ENCODE measurements at regions not wholly inside any gene's neighbourhood (a gene's known extent, or its start where the extent isn't known, plus 50 kb on each side); places are given as distances from the start of the nearest gene placed in this dataset.

DNA sequence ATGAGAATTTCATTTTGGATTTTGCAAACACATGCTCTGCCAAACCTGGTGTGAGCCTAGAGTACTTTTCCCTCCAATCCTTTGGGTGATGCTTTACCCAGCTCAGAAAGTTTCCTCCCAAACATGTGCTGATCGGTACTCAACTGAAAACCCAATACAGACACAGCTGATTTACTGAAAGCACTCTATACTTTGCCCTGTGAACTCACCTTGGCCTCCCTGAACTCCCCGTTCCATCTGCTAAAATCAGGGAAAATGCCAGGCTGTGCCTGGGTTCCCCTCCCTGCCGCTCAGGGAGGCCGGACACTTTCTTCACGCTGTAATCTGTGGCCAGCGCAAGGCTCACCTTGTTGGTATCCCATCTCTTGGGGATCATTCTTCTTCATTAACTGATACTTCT, 391.2 kb downstream of the CBLN2 start:
- no peak for TF ChIP-seq MYC (IDR thresholded peaks at IDR 0.05; ENCODE audit: low read depth, low read length)
- TF ChIP-seq, protein P1, sequence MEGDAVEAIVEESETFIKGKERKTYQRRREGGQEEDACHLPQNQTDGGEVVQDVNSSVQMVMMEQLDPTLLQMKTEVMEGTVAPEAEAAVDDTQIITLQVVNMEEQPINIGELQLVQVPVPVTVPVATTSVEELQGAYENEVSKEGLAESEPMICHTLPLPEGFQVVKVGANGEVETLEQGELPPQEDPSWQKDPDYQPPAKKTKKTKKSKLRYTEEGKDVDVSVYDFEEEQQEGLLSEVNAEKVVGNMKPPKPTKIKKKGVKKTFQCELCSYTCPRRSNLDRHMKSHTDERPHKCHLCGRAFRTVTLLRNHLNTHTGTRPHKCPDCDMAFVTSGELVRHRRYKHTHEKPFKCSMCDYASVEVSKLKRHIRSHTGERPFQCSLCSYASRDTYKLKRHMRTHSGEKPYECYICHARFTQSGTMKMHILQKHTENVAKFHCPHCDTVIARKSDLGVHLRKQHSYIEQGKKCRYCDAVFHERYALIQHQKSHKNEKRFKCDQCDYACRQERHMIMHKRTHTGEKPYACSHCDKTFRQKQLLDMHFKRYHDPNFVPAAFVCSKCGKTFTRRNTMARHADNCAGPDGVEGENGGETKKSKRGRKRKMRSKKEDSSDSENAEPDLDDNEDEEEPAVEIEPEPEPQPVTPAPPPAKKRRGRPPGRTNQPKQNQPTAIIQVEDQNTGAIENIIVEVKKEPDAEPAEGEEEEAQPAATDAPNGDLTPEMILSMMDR (IDR thresholded peaks at IDR 0.05; ENCODE audit: low read depth, low read length), result no peak
- no peak for TF ChIP-seq POLR2A (IDR thresholded peaks at IDR 0.05; ENCODE audit: extremely low read depth, insufficient read length)
- TF ChIP-seq, protein P2, sequence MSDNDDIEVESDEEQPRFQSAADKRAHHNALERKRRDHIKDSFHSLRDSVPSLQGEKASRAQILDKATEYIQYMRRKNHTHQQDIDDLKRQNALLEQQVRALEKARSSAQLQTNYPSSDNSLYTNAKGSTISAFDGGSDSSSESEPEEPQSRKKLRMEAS (IDR thresholded peaks at IDR 0.05; ENCODE audit: low read depth, low read length), result no peak
- no peak for DNase-seq (ENCODE audit: low read depth)
- no peak overlapping the region for H3K4me3 ChIP-seq (ENCODE audit: low read depth, low read length)

DNA sequence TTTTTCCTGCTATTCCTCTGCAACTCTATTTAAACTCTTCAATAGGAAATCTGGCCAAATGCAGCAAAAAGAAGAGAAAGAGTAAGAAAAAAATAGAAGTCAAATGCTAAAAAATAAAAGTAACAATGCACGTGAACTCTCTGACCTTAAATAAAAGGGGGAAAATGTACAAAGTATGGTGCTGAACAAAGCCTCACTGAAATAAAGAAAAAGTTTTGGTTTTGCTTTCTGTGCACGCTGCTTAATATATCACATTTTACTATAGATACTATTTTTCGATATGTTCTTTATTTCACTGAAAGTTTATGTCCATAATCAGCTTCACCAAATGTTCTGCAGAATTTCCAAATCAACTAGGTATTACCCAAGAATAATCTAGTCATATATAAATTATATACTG, 396.3 kb downstream of the CBLN2 start:
- no peak for DNase-seq (ENCODE audit: low read depth)
- TF ChIP-seq MYC (IDR thresholded peaks at IDR 0.05; ENCODE audit: low read depth, low read length) (no peak), POLR2A (IDR thresholded peaks at IDR 0.05; ENCODE audit: extremely low read depth, insufficient read length) (no peak)
- TF ChIP-seq, protein P1 (IDR thresholded peaks at IDR 0.05; ENCODE audit: low read depth, low read length), result no peak
- TF ChIP-seq, protein P2 (IDR thresholded peaks at IDR 0.05; ENCODE audit: low read depth, low read length), result no peak
- H3K4me3 ChIP-seq (ENCODE audit: low read depth, low read length), result no peak overlapping the region

DNA sequence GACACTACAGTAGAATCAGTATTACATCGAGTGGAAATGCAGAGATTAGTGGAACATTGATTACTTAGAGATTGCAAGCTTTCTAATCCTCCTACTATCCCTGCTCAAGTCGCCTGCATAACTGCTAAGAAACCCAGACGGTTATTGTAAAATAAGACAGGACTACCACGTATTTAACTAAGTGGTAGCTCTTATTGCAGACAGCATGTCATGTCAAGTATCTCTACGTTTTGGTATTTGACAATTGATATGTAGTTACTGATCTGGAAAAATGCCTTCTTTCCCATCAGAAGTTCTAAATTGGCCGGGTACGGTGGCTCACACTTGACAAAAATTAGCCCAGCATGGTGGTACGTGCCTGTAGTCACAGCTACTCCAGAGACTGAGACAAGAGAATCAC, 404.1 kb downstream of the CBLN2 start:
- no peak overlapping the region for H3K4me3 ChIP-seq (ENCODE audit: low read depth, low read length)
- DNase-seq (ENCODE audit: low read depth), result no peak
- TF ChIP-seq, protein P2 (IDR thresholded peaks at IDR 0.05; ENCODE audit: low read depth, low read length), result no peak
- TF ChIP-seq, protein P1 (IDR thresholded peaks at IDR 0.05; ENCODE audit: low read depth, low read length), result no peak
- TF ChIP-seq MYC (IDR thresholded peaks at IDR 0.05; ENCODE audit: low read depth, low read length), result no peak
- TF ChIP-seq POLR2A (IDR thresholded peaks at IDR 0.05; ENCODE audit: extremely low read depth, insufficient read length), result no peak

DNA sequence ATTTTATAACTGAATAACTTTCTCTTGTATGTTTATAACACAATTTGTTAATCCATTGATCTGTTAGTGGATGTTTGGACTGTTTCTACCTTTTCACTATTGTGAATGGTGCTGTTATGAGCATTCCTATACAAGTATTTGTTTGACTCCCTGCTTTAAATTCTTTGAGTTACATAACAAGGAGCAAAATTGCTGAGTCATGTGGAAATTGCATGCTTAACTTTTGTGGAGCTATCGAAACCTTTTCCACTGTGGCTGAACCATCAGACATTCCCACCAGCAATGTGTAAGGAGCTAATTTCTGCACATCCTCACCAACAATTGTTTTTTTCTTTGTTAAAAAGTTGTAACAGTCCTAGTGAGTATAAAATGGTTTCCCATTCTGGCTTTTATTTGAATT, 415.5 kb downstream of the CBLN2 start:
- DNase-seq (ENCODE audit: low read depth), result peak; percentile 8
- TF ChIP-seq, protein P2 (IDR thresholded peaks at IDR 0.05; ENCODE audit: low read depth, low read length), result no peak
- TF ChIP-seq, protein P1 (IDR thresholded peaks at IDR 0.05; ENCODE audit: low read depth, low read length), result no peak
- TF ChIP-seq MYC (IDR thresholded peaks at IDR 0.05; ENCODE audit: low read depth, low read length) (no peak), POLR2A (IDR thresholded peaks at IDR 0.05; ENCODE audit: extremely low read depth, insufficient read length) (no peak)
- no peak overlapping the region for H3K4me3 ChIP-seq (ENCODE audit: low read depth, low read length)

DNA sequence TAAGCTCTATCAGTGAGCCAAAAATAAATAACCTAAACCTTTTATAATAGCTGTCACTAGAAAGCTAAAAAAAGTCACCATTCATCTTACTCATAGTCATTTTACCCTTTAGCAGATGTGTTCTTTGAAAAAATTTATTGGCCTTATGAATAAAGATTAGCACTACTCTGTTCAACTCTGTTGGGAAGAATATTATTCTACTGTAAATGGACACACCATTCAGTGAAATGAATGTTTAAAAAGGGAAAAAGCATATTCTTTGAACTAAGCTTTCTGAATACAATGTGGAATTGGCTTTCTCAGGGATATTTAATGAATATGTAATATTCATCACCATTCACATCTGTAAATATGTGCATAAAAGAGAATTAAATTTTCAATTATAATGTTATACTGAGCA, 422.0 kb downstream of the CBLN2 start:
- no peak for DNase-seq (ENCODE audit: low read depth)
- TF ChIP-seq, protein P2 (IDR thresholded peaks at IDR 0.05; ENCODE audit: low read depth, low read length), result no peak
- TF ChIP-seq MYC (IDR thresholded peaks at IDR 0.05; ENCODE audit: low read depth, low read length) (no peak), POLR2A (IDR thresholded peaks at IDR 0.05; ENCODE audit: extremely low read depth, insufficient read length) (no peak)
- TF ChIP-seq, protein P1 (IDR thresholded peaks at IDR 0.05; ENCODE audit: low read depth, low read length), result no peak

DNA sequence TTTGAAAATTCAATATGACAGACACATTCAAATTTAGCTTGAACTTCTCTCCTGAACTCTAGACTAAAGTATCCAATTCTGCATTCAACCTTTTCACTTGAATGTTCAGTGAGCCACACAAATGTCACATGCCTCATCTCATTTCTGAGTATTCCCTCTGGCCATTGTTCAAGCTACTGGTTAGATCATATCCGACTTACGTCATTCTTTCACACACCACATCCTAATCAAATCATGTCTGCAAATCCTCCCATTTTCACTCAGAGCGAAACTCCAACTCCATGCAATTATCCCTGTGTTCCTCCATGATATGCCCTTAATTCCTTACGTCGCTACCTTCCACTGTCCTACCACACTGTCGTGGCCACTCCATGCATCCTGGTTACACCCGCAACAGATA, 425.1 kb downstream of the CBLN2 start:
- no peak for DNase-seq (ENCODE audit: low read depth)
- no peak overlapping the region for H3K4me3 ChIP-seq (ENCODE audit: low read depth, low read length)
- no peak for TF ChIP-seq MYC (IDR thresholded peaks at IDR 0.05; ENCODE audit: low read depth, low read length)
- TF ChIP-seq, protein P1 (IDR thresholded peaks at IDR 0.05; ENCODE audit: low read depth, low read length), result no peak

More for the DNA sequence above, 422.0 kb downstream of the CBLN2 start:
- H3K4me3 ChIP-seq (ENCODE audit: low read depth, low read length), result no peak overlapping the region

All from NB4 (cell line).